SK-N-SH (cell line): ENCODE measurements at regions not wholly inside any gene's neighbourhood (a gene's known extent, or its start where the extent isn't known, plus 50 kb on each side); places are given as distances from the start of the nearest gene placed in this dataset.

Experiments
- CTCF ChIA-PET: fragments of 300-600, 350-600 bp; formaldehyde crosslinking; extraction: SDS; loops from one replicate; lab custom pipeline; 2021; lab: Yijun Ruan, JAX
- POLR2A ChIA-PET: fragments of 350-600 bp; sonication (Branson Sonifier 250); formaldehyde crosslinking; extraction: SDS; loops from one replicate; lab custom pipeline; 2020; ENCODE audit warnings: antibody characterized with exemption, inconsistent platforms; lab: Yijun Ruan, JAX
- DNase-seq: peaks from one replicate; pipeline ENCODE4 v3.0.0; 2012
- H2AFZ ChIP-seq: fragments of 200-600 bp; sonication (generic); 2 replicates; pipeline ENCODE4 v1.8.1; 2016; ENCODE audit warnings: antibody characterized with exemption, mild to moderate bottlenecking, low read depth
- H3F3A ChIP-seq: fragments of 200-600 bp; sonication (generic); replicated peaks from 2 replicates; pipeline ENCODE3; 2016; ENCODE audit warnings: antibody characterized with exemption, mild to moderate bottlenecking; ENCODE audit not compliant: insufficient read depth
- H3K27ac ChIP-seq, 2 experiments: fragments of 200-500 bp in 1 of 2; fragments of 200-600 bp in 1 of 2; sonication (Bioruptor generic) in 1 of 2; sonication (generic), shearing (Covaris generic) in 1 of 2; 2 replicates each; pipeline versions ENCODE4 v1.5.1 to v1.6.1; 2014 to 2016; ENCODE audit warnings: low read depth in 2 of 2, inconsistent platforms in 1 of 2, low read length in 1 of 2, mild to moderate bottlenecking in 1 of 2, mixed read lengths in 1 of 2
- H3K27me3 ChIP-seq: fragments of 200-600 bp; sonication (generic), shearing (Covaris generic); 2 replicates; pipeline ENCODE4 v1.6.1; 2016; ENCODE audit warnings: mixed run types; ENCODE audit not compliant: insufficient read depth
- H3K36me3 ChIP-seq, 2 experiments: fragments of 200-500 bp in 1 of 2; fragments of 200-600 bp in 1 of 2; sonication (Bioruptor generic) in 1 of 2; sonication (generic) in 1 of 2; replicated peaks in 1 of 2; 2 replicates each; pipeline versions ENCODE3 to v1.5.1; 2014 to 2016; ENCODE audit warnings: low read length in 1 of 2, mild to moderate bottlenecking in 1 of 2; ENCODE audit not compliant: insufficient read depth in 2 of 2, control insufficient read depth in 1 of 2
- H3K4me1 ChIP-seq, 2 experiments: fragments of 200-500 bp in 1 of 2; fragments of 200-600 bp in 1 of 2; sonication (Bioruptor generic) in 1 of 2; sonication (generic), shearing (Covaris generic) in 1 of 2; 2 replicates each; pipeline versions ENCODE4 v1.5.1 to v1.6.1; 2014 to 2016; ENCODE audit warnings: low read depth in 1 of 2, low read length in 1 of 2, mixed run types in 1 of 2; ENCODE audit not compliant: insufficient read depth in 2 of 2, control insufficient read depth in 1 of 2
- H3K4me2 ChIP-seq: fragments of 200-600 bp; sonication (generic), shearing (Covaris generic); 2 replicates; pipeline ENCODE4 v1.6.1; 2017; ENCODE audit warnings: mixed run types
- H3K4me3 ChIP-seq, 2 experiments: fragments of 200-500 bp in 1 of 2; fragments of 200-600 bp in 1 of 2; sonication (Bioruptor generic) in 1 of 2; sonication (generic), shearing (Covaris generic) in 1 of 2; 2 replicates each; pipeline versions ENCODE4 v1.5.1 to v1.8.1; 2014 to 2016; ENCODE audit warnings: low read depth in 2 of 2, inconsistent platforms in 1 of 2, low read length in 1 of 2, mild to moderate bottlenecking in 1 of 2, mixed read lengths in 1 of 2, moderate library complexity in 1 of 2
- H3K79me2 ChIP-seq: fragments of 200-600 bp; sonication (generic); 2 replicates; pipeline ENCODE4 v1.8.1; 2017; ENCODE audit warnings: mild to moderate bottlenecking; ENCODE audit not compliant: insufficient read depth
- H3K9ac ChIP-seq: fragments of 200-600 bp; sonication (generic); 2 replicates; pipeline ENCODE4 v1.6.1; 2017; ENCODE audit warnings: mixed run types
- H3K9me2 ChIP-seq: fragments of 200-600 bp; sonication (generic); 2 replicates; pipeline ENCODE4 v1.6.1; 2017; ENCODE audit warnings: mixed run types
- H3K9me3 ChIP-seq: fragments of 200-600 bp; sonication (generic); 2 replicates; pipeline ENCODE4 v1.6.1; 2017; ENCODE audit warnings: mixed run types, mild to moderate bottlenecking, moderate library complexity
- H4K20me1 ChIP-seq: fragments of 200-600 bp; sonication (generic); 2 replicates; pipeline ENCODE4 v1.6.1; 2017; ENCODE audit warnings: mild to moderate bottlenecking, mixed run types; ENCODE audit not compliant: insufficient read depth
- EP300 ChIP-seq, 2 experiments: IDR thresholded peaks; 2 replicates each; pipeline versions ENCODE4 v1.4.0 to v1.6.1; 2012; ENCODE audit warnings: borderline replicate concordance in 1 of 2, low read depth in 1 of 2, low read length in 1 of 2
- FOSL2 ChIP-seq: IDR thresholded peaks from 2 replicates; pipeline ENCODE4 v1.4.0; 2012; ENCODE audit warnings: low read depth, mild to moderate bottlenecking, moderate library complexity, borderline replicate concordance
- FOXJ3 ChIP-seq: sonication (generic); formaldehyde crosslinking; IDR thresholded peaks from 2 replicates; pipeline ENCODE4 v1.5.1; 2020; ENCODE audit warnings: mild to moderate bottlenecking, missing genetic modification reagents
- FOXM1 ChIP-seq: IDR thresholded peaks from 2 replicates; pipeline ENCODE4 v1.4.0; 2012; ENCODE audit warnings: low read depth, mild to moderate bottlenecking
- GABPA ChIP-seq: IDR thresholded peaks from 2 replicates; pipeline ENCODE4 v1.4.0; 2012; ENCODE audit warnings: low read depth, mild to moderate bottlenecking
- GATA2 ChIP-seq: sonication (generic); formaldehyde crosslinking; IDR thresholded peaks from 2 replicates; pipeline ENCODE4 v1.5.0; 2020; ENCODE audit warnings: mild to moderate bottlenecking, missing genetic modification reagents
- JUND ChIP-seq: IDR thresholded peaks from 2 replicates; pipeline ENCODE4 v1.4.0; 2012
- MEF2A ChIP-seq: IDR thresholded peaks from 2 replicates; pipeline ENCODE4 v1.4.0; 2012; ENCODE audit warnings: low read depth, borderline replicate concordance
- MXI1 ChIP-seq: IDR thresholded peaks from 2 replicates; pipeline ENCODE4 v1.6.1; 2012; ENCODE audit warnings: mild to moderate bottlenecking, low read depth, low read length, improper control_type of control experiment
- NRF1 ChIP-seq: IDR thresholded peaks from 2 replicates; pipeline ENCODE4 v1.6.1; 2012; ENCODE audit warnings: low read depth, mild to moderate bottlenecking, low read length
- POLR2AphosphoS5 ChIP-seq: IDR thresholded peaks from 2 replicates; pipeline ENCODE4 v1.6.1; 2012; ENCODE audit warnings: low read depth, low read length
- RCOR1 ChIP-seq: fragments of 150-350 bp; IDR thresholded peaks from 2 replicates; pipeline ENCODE4 v1.6.1; 2017; ENCODE audit warnings: antibody characterized with exemption, low read length
- RXRA ChIP-seq: IDR thresholded peaks from 2 replicates; pipeline ENCODE4 v1.4.0; 2012; ENCODE audit warnings: low read depth, mild to moderate bottlenecking, borderline replicate concordance
- SIN3A ChIP-seq: IDR thresholded peaks from 2 replicates; pipeline ENCODE4 v1.6.1; 2012; ENCODE audit warnings: low read depth, mild to moderate bottlenecking, low read length, moderate library complexity, borderline replicate concordance
- SMC3 ChIP-seq: IDR thresholded peaks from 2 replicates; pipeline ENCODE4 v1.6.1; 2012; ENCODE audit warnings: low read depth, low read length, improper control_type of control experiment
- TEAD4 ChIP-seq: IDR thresholded peaks from 2 replicates; pipeline ENCODE4 v1.4.0; 2012; ENCODE audit warnings: mild to moderate bottlenecking, borderline replicate concordance; ENCODE audit not compliant: insufficient read depth
- WGBS: methylation state at CpG from one replicate; pipeline ENCODE4 v1.1.6; 2017; ENCODE audit warnings: low lambda C conversion rate; 5-methylcytosine and 5-hydroxymethylcytosine counted together
- TF ChIP-seq, protein P1 (sequence below): IDR thresholded peaks from 2 replicates; pipeline ENCODE4 v1.4.0; 2012; ENCODE audit warnings: low read depth, borderline replicate concordance
- TF ChIP-seq, protein P2 (sequence below): IDR thresholded peaks from 2 replicates; pipeline ENCODE4; 2012
- TF ChIP-seq, protein P3 (sequence below): IDR thresholded peaks from 2 replicates; pipeline ENCODE4 v1.6.1; 2012; ENCODE audit warnings: mild to moderate bottlenecking, low read depth, low read length, moderate library complexity
- TF ChIP-seq, protein P4 (sequence below): IDR thresholded peaks from 2 replicates; pipeline ENCODE4 v1.4.0; 2012; ENCODE audit warnings: low read depth

DNA sequence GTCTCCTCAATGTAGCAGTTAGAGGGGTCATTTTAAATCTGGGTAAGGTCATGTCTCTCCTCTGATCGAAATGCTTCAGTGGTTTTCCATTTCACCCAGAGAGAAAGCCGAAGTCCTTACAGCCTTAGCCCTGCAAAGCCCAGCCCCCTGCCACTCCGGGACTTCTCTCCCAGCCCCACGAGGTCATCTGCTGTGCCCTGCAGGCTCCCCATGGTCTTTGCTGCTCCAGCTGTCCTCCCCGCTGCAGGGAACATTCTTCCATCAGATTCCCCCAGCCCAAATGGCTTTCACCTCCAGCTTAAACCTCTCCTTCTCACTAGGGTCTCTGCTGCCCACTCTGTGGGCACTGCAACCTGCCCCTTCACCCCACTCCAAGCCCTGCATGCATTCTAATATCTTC, 626.5 kb downstream of the NPHP4 start:
- 15% methylated on average over 5 of the region's 5 CpGs for WGBS
- Histone ChIP-seq H3K9me2 (no peaks in the 10 kb centered on the region), H3K9me3 (no peaks in the 10 kb centered on the region), H3K4me1 (no peaks in the 10 kb centered on the region; a peak in 1 of 4 replicates), H3K9ac (no peak overlapping the region), H4K20me1 (no peaks in the 10 kb centered on the region), H3K4me3 (no peak overlapping the region), H3F3A (no peaks in the 10 kb centered on the region), H3K27ac (no peak overlapping the region), H3K27me3 (no peaks in the 10 kb centered on the region), H3K36me3 (no peaks in the 10 kb centered on the region), H3K79me2 (no peaks in the 10 kb centered on the region), H2AFZ (no peak overlapping the region), H3K4me2 (no peak overlapping the region)
- TF ChIP-seq JUND, result no peak
- TF ChIP-seq MXI1, result no peak
- TF ChIP-seq, protein P1, sequence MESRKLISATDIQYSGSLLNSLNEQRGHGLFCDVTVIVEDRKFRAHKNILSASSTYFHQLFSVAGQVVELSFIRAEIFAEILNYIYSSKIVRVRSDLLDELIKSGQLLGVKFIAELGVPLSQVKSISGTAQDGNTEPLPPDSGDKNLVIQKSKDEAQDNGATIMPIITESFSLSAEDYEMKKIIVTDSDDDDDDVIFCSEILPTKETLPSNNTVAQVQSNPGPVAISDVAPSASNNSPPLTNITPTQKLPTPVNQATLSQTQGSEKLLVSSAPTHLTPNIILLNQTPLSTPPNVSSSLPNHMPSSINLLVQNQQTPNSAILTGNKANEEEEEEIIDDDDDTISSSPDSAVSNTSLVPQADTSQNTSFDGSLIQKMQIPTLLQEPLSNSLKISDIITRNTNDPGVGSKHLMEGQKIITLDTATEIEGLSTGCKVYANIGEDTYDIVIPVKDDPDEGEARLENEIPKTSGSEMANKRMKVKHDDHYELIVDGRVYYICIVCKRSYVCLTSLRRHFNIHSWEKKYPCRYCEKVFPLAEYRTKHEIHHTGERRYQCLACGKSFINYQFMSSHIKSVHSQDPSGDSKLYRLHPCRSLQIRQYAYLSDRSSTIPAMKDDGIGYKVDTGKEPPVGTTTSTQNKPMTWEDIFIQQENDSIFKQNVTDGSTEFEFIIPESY, result no peak
- no peak for TF ChIP-seq RCOR1
- TF ChIP-seq FOSL2, result no peak
- TF ChIP-seq NRF1, result no peak
- TF ChIP-seq, protein P2, sequence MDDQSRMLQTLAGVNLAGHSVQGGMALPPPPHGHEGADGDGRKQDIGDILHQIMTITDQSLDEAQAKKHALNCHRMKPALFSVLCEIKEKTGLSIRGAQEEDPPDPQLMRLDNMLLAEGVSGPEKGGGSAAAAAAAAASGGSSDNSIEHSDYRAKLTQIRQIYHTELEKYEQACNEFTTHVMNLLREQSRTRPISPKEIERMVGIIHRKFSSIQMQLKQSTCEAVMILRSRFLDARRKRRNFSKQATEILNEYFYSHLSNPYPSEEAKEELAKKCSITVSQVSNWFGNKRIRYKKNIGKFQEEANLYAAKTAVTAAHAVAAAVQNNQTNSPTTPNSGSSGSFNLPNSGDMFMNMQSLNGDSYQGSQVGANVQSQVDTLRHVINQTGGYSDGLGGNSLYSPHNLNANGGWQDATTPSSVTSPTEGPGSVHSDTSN, result no peak
- TF ChIP-seq RXRA, result no peak
- no peak for TF ChIP-seq POLR2AphosphoS5
- no peak for TF ChIP-seq SIN3A
- TF ChIP-seq FOXJ3 (CRISPR knock-in tag), result no peak
- no peak for TF ChIP-seq SMC3
- TF ChIP-seq MEF2A, result no peak
- no peak for TF ChIP-seq GATA2
- TF ChIP-seq, protein P3, sequence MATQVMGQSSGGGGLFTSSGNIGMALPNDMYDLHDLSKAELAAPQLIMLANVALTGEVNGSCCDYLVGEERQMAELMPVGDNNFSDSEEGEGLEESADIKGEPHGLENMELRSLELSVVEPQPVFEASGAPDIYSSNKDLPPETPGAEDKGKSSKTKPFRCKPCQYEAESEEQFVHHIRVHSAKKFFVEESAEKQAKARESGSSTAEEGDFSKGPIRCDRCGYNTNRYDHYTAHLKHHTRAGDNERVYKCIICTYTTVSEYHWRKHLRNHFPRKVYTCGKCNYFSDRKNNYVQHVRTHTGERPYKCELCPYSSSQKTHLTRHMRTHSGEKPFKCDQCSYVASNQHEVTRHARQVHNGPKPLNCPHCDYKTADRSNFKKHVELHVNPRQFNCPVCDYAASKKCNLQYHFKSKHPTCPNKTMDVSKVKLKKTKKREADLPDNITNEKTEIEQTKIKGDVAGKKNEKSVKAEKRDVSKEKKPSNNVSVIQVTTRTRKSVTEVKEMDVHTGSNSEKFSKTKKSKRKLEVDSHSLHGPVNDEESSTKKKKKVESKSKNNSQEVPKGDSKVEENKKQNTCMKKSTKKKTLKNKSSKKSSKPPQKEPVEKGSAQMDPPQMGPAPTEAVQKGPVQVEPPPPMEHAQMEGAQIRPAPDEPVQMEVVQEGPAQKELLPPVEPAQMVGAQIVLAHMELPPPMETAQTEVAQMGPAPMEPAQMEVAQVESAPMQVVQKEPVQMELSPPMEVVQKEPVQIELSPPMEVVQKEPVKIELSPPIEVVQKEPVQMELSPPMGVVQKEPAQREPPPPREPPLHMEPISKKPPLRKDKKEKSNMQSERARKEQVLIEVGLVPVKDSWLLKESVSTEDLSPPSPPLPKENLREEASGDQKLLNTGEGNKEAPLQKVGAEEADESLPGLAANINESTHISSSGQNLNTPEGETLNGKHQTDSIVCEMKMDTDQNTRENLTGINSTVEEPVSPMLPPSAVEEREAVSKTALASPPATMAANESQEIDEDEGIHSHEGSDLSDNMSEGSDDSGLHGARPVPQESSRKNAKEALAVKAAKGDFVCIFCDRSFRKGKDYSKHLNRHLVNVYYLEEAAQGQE, result no peak
- TF ChIP-seq FOXM1, result no peak
- TF ChIP-seq EP300 (IDR thresholded peaks at IDR 0.05; ENCODE audit: borderline replicate concordance in 1 of 2, low read depth in 1 of 2, low read length in 1 of 2), result no peak
- no peak for TF ChIP-seq GABPA
- TF ChIP-seq, protein P4, sequence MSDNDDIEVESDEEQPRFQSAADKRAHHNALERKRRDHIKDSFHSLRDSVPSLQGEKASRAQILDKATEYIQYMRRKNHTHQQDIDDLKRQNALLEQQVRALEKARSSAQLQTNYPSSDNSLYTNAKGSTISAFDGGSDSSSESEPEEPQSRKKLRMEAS, result no peak
- no peak for TF ChIP-seq TEAD4
- no peak for DNase-seq
- POLR2A ChIA-PET, result interaction anchor here (0.9 kb wide), 1 partner anchor 11 kb away, joined by 3 read pairs; no protein-coding TSS in a partner anchor
- CTCF ChIA-PET, result no interaction called here
